ENCODE measurements at regions not wholly inside any gene's neighbourhood (a gene's known extent, or its start where the extent isn't known, plus 50 kb on each side); places are given as distances from the start of the nearest gene placed in this dataset.

- no peak for TF ChIP-seq CTCF (IDR thresholded peaks at IDR 0.05 in 4 of 5, conservative IDR thresholded peaks at IDR 0.05 in 1 of 5)
- TF ChIP-seq POLR2A (IDR thresholded peaks at IDR 0.05) = no peak
Observed at GRCh38 chr3:188025555-188025954, 128.4 kb upstream of the LPP start.

Measured in gastrocnemius medialis (tissue), 4 donors.